ENCODE measurements at regions not wholly inside any gene's neighbourhood (a gene's known extent, or its start where the extent isn't known, plus 50 kb on each side); places are given as distances from the start of the nearest gene placed in this dataset.

DNA sequence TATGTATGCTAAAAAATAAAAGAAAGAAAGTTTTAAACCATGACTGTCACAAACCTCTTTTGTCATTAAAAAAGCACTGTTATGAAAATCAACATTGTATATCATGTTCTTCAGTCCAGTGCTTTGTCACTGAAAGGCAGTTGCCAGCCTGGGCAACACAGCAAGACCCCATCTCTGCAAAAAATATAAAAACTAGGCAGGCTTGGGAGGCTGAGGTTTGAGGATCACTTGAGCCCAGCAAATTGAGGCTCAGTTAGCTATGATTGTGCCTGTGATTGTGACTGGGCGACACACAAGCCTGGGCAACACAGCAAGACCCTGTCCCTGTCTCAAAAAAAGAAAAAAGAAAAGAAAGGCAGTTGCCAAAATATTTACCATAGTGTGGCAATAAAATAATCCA lies 102.7 kb upstream of the NAP1L1 start:
- TF ChIP-seq CTCF (IDR thresholded peaks at IDR 0.05; ENCODE audit: low read length) (no peak), EZH2 (optimal IDR thresholded peaks at IDR 0.05; ENCODE audit: low read depth, low read length) (no peak), EZH2phosphoT487 (IDR thresholded peaks at IDR 0.05; ENCODE audit: low read length) (no peak)
